OCI-LY7 (cell line): ENCODE measurements at regions not wholly inside any gene's neighbourhood (a gene's known extent, or its start where the extent isn't known, plus 50 kb on each side); places are given as distances from the start of the nearest gene placed in this dataset.

Experiments used
- EZH2phosphoT487 ChIP-seq: fragments of 200-600 bp; sonication (generic); IDR thresholded peaks from 2 replicates; pipeline ENCODE4 v1.6.1; 2018; ENCODE audit warnings: low read depth, borderline replicate concordance, mild to moderate bottlenecking, mixed run types, antibody characterized with exemption, low read length, moderate library complexity, mixed read lengths
- TF ChIP-seq, protein P1 (sequence below): fragments of 200-600 bp; sonication (generic); conservative IDR thresholded peaks from 2 replicates; pipeline ENCODE4 v1.5.1; 2014; ENCODE audit warnings: mild to moderate bottlenecking, antibody characterized with exemption, low read length, moderate library complexity, mixed read lengths

DNA sequence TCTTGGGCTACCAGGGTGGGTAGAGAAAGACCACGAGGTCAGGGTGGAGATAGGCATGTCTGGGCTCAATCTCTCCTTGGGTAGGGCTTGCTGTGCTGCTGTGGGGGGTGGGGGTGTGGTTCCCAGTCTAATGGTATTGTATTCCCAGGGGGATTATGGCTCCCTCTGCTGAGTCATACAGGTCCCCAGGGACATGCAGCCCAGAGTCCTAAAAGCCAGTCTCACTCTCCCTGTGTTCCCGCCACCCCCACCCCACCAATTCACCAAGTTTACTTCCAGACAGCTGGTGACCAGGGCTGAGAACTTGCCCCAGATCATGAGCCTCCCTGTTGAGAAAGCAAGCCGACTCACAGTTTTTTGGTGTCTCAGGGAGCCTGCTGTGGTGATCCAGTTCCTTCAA, 367.6 kb downstream of the C12orf75 start:
- TF ChIP-seq, protein P1, sequence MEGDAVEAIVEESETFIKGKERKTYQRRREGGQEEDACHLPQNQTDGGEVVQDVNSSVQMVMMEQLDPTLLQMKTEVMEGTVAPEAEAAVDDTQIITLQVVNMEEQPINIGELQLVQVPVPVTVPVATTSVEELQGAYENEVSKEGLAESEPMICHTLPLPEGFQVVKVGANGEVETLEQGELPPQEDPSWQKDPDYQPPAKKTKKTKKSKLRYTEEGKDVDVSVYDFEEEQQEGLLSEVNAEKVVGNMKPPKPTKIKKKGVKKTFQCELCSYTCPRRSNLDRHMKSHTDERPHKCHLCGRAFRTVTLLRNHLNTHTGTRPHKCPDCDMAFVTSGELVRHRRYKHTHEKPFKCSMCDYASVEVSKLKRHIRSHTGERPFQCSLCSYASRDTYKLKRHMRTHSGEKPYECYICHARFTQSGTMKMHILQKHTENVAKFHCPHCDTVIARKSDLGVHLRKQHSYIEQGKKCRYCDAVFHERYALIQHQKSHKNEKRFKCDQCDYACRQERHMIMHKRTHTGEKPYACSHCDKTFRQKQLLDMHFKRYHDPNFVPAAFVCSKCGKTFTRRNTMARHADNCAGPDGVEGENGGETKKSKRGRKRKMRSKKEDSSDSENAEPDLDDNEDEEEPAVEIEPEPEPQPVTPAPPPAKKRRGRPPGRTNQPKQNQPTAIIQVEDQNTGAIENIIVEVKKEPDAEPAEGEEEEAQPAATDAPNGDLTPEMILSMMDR = no peak
- TF ChIP-seq EZH2phosphoT487 = no peak
